ENCODE measurements at regions not wholly inside any gene's neighbourhood (a gene's known extent, or its start where the extent isn't known, plus 50 kb on each side); places are given as distances from the start of the nearest gene placed in this dataset.
"Not testable (repeated sequence)": the region's sequence is repeated elsewhere in the genome, so short reads cannot be mapped to it uniquely, and the experiment has no call there.

- TF ChIP-seq CTCF, EP300, POLR2A (IDR thresholded peaks at IDR 0.05): not testable (repeated sequence)
Observed at GRCh38 chrX:116679544-116679943, 216.8 kb upstream of the CT83 start.

Data from stomach (tissue), 4 donors.